ENCODE measurements at regions not wholly inside any gene's neighbourhood (a gene's known extent, or its start where the extent isn't known, plus 50 kb on each side); places are given as distances from the start of the nearest gene placed in this dataset.

- POLR2A ChIA-PET = no interaction called here
Measured at GRCh38 chr3:177429079-177429478, 231.8 kb upstream of the TBL1XR1 start.

GRCh38 chr3:177429771-177430170 is 232.5 kb upstream of the TBL1XR1 start:
- DNase-seq (ENCODE audit: low read depth, low spot score) = no peak
- ChIA-PET CTCF (no interaction called here), POLR2A (no interaction called here)
- Histone ChIP-seq H3K27ac (ENCODE audit: low read depth, low read length) (no peak overlapping the region), H3K4me3 (ENCODE audit: low read depth, low read length) (no peak overlapping the region), H3K27me3 (ENCODE audit: control insufficient read depth, insufficient read depth, low read length) (no peaks in the 10 kb centered on the region), H3K9me3 (ENCODE audit: control insufficient read depth, insufficient read depth, low read length) (no peaks in the 10 kb centered on the region)
- no peak for TF ChIP-seq CTCF (IDR thresholded peaks at IDR 0.05; ENCODE audit: low read depth, low read length)

More at GRCh38 chr3:177429079-177429478, 231.8 kb upstream of the TBL1XR1 start:
- Histone ChIP-seq H3K27me3 (ENCODE audit: control insufficient read depth, insufficient read depth, low read length) (no peaks in the 10 kb centered on the region), H3K27ac (ENCODE audit: low read depth, low read length) (no peak overlapping the region), H3K9me3 (ENCODE audit: control insufficient read depth, insufficient read depth, low read length) (no peaks in the 10 kb centered on the region), H3K4me3 (ENCODE audit: low read depth, low read length) (no peak overlapping the region)
- CTCF ChIA-PET = no interaction called here
- no peak for DNase-seq (ENCODE audit: low read depth, low spot score)
- no peak for TF ChIP-seq CTCF (IDR thresholded peaks at IDR 0.05; ENCODE audit: low read depth, low read length)

GRCh38 chr3:177430653-177431052 is 233.4 kb upstream of the TBL1XR1 start:
- H3K4me3 ChIP-seq (ENCODE audit: low read depth, low read length) = no peak overlapping the region
- TF ChIP-seq CTCF (IDR thresholded peaks at IDR 0.05; ENCODE audit: low read depth, low read length) = no peak
- no peak overlapping the region for H3K27ac ChIP-seq (ENCODE audit: low read depth, low read length)
- no peak for DNase-seq (ENCODE audit: low read depth, low spot score)
- H3K9me3 ChIP-seq (ENCODE audit: control insufficient read depth, insufficient read depth, low read length) = no peaks in the 10 kb centered on the region
- POLR2A ChIA-PET = no interaction called here
- no peaks in the 10 kb centered on the region for H3K27me3 ChIP-seq (ENCODE audit: control insufficient read depth, insufficient read depth, low read length)
- CTCF ChIA-PET = no interaction called here

GRCh38 chr3:177431525-177432176 is 234.4 kb upstream of the TBL1XR1 start:
- ChIA-PET POLR2A (no interaction called here), CTCF (no interaction called here)
- no peak for TF ChIP-seq CTCF (IDR thresholded peaks at IDR 0.05; ENCODE audit: low read depth, low read length)
- Histone ChIP-seq H3K27me3 (ENCODE audit: control insufficient read depth, insufficient read depth, low read length) (no peaks in the 10 kb centered on the region), H3K4me3 (ENCODE audit: low read depth, low read length) (no peak overlapping the region), H3K9me3 (ENCODE audit: control insufficient read depth, insufficient read depth, low read length) (no peaks in the 10 kb centered on the region), H3K27ac (ENCODE audit: low read depth, low read length) (no peak overlapping the region)
- DNase-seq (ENCODE audit: low read depth, low spot score) = no peak

- CTCF ChIA-PET = no interaction called here
- TF ChIP-seq CTCF (IDR thresholded peaks at IDR 0.05; ENCODE audit: low read depth, low read length) = no peak
- no peaks in the 10 kb centered on the region for H3K9me3 ChIP-seq (ENCODE audit: control insufficient read depth, insufficient read depth, low read length)
- no peak overlapping the region for H3K4me3 ChIP-seq (ENCODE audit: low read depth, low read length)
- no peak overlapping the region for H3K27ac ChIP-seq (ENCODE audit: low read depth, low read length)
- no peak for DNase-seq (ENCODE audit: low read depth, low spot score)
- POLR2A ChIA-PET = no interaction called here
- H3K27me3 ChIP-seq (ENCODE audit: control insufficient read depth, insufficient read depth, low read length) = no peaks in the 10 kb centered on the region
Measured at GRCh38 chr3:177435301-177435700, 238.0 kb upstream of the TBL1XR1 start.
